Fibroblast of lung (primary cell): ENCODE measurements at regions not wholly inside any gene's neighbourhood (a gene's known extent, or its start where the extent isn't known, plus 50 kb on each side); places are given as distances from the start of the nearest gene placed in this dataset.

ENCODE experiments used
- DNase-seq, 2 donors: peaks; one replicate each; pipeline versions ENCODE4 v3.0.0 to v3.0.0-alpha.2; 2010; ENCODE audit warnings: low read depth in 2 of 2
- H2AFZ ChIP-seq: 2 replicates; pipeline ENCODE4 v1.5.1; 2012; ENCODE audit warnings: low read length, control low read depth, inconsistent platforms
- H3K27ac ChIP-seq: 2 replicates; pipeline ENCODE4 v1.5.1; 2011; ENCODE audit warnings: low read length, control low read depth; ENCODE audit not compliant: insufficient read depth
- H3K27me3 ChIP-seq: 2 replicates; pipeline ENCODE4 v1.5.1; 2011; ENCODE audit warnings: mild to moderate bottlenecking, low read length; ENCODE audit not compliant: control insufficient read depth, insufficient read depth
- H3K36me3 ChIP-seq: 2 replicates; pipeline ENCODE4 v1.5.1; 2011; ENCODE audit warnings: low read length; ENCODE audit not compliant: control insufficient read depth, insufficient read depth
- H3K4me1 ChIP-seq: 2 replicates; pipeline ENCODE4 v1.5.1; 2011; ENCODE audit warnings: low read length; ENCODE audit not compliant: control insufficient read depth, insufficient read depth; ENCODE audit errors: extremely low read depth
- H3K4me2 ChIP-seq: 2 replicates; pipeline ENCODE4 v1.5.1; 2011; ENCODE audit warnings: low read length, control low read depth; ENCODE audit not compliant: insufficient read depth; ENCODE audit errors: extremely low read depth
- H3K4me3 ChIP-seq, 4 experiments: fragments of 200-600 bp in 1 of 4; sonication (generic) in 1 of 4; replicated peaks in 1 of 4; 2 replicates each; pipeline ENCODE4 v1.5.1; 2011 to 2016; ENCODE audit warnings: low read length in 4 of 4, low read depth in 3 of 4, mild to moderate bottlenecking in 3 of 4, control low read depth in 2 of 4, inconsistent platforms in 1 of 4, mixed read lengths in 1 of 4; ENCODE audit not compliant: insufficient read depth in 1 of 4; ENCODE audit errors: control extremely low read depth in 1 of 4
- H3K79me2 ChIP-seq: 2 replicates; pipeline ENCODE4 v1.5.1; 2012; ENCODE audit warnings: mild to moderate bottlenecking, low read length, inconsistent platforms; ENCODE audit not compliant: control insufficient read depth, insufficient read depth
- H3K9ac ChIP-seq: 2 replicates; pipeline ENCODE4 v1.5.1; 2011; ENCODE audit warnings: mild to moderate bottlenecking, low read length, control low read depth; ENCODE audit not compliant: insufficient read depth
- H3K9me3 ChIP-seq: 2 replicates; pipeline ENCODE4 v1.5.1; 2012; ENCODE audit warnings: low read depth, low read length; ENCODE audit not compliant: control insufficient read depth, insufficient read depth
- H4K20me1 ChIP-seq: 2 replicates; pipeline ENCODE4 v1.5.1; 2011; ENCODE audit warnings: low read length; ENCODE audit not compliant: control insufficient read depth, insufficient read depth; ENCODE audit errors: extremely low read depth
- CTCF ChIP-seq, 2 donors: IDR thresholded peaks in 1 of 2; conservative IDR thresholded peaks in 1 of 2; 1 replicate in 1 of 2; 2 replicates in 1 of 2; pipeline ENCODE4 v1.5.1; 2011 to 2012; ENCODE audit warnings: low read length in 2 of 2, control low read depth in 1 of 2, inconsistent platforms in 1 of 2, low read depth in 1 of 2, mild to moderate bottlenecking in 1 of 2
- EZH2 ChIP-seq: IDR thresholded peaks from 2 replicates; pipeline ENCODE4 v1.5.1; 2012; ENCODE audit warnings: low read length, control low read depth, mild to moderate bottlenecking; ENCODE audit errors: missing control alignments

- no peak for TF ChIP-seq EZH2
- no peak for TF ChIP-seq CTCF (conservative IDR thresholded peaks at IDR 0.05 in 1 of 2, IDR thresholded peaks at IDR 0.05 in 1 of 2; ENCODE audit: low read depth in 1 of 2, low read length in 2 of 2)
- H3K9me3 ChIP-seq, result no peaks in the 10 kb centered on the region
Measured at GRCh38 chr2:4416431-4416830, 713.1 kb downstream of the DCDC2C start.

GRCh38 chr2:4417771-4418170 lies 714.4 kb downstream of the DCDC2C start:
- Histone ChIP-seq H3K4me1 (no peaks in the 10 kb centered on the region), H3K36me3 (no peaks in the 10 kb centered on the region), H3K9ac (no peak overlapping the region), H4K20me1 (no peaks in the 10 kb centered on the region), H3K9me3 (no peaks in the 10 kb centered on the region), H3K27ac (no peak overlapping the region), H3K79me2 (no peaks in the 10 kb centered on the region), H3K4me2 (no peak overlapping the region), H2AFZ (no peak overlapping the region), H3K4me3 (no peak overlapping the region), H3K27me3 (no peaks in the 10 kb centered on the region)
- no peak for TF ChIP-seq EZH2
- no peak for TF ChIP-seq CTCF (conservative IDR thresholded peaks at IDR 0.05 in 1 of 2, IDR thresholded peaks at IDR 0.05 in 1 of 2; ENCODE audit: low read depth in 1 of 2, low read length in 2 of 2)
- DNase-seq, result no peak

More at GRCh38 chr2:4416431-4416830, 713.1 kb downstream of the DCDC2C start:
- no peak for DNase-seq
- Histone ChIP-seq H3K4me1 (no peaks in the 10 kb centered on the region), H2AFZ (no peak overlapping the region), H4K20me1 (no peaks in the 10 kb centered on the region), H3K36me3 (no peaks in the 10 kb centered on the region), H3K4me2 (no peak overlapping the region), H3K9ac (no peak overlapping the region), H3K27me3 (no peaks in the 10 kb centered on the region), H3K4me3 (no peak overlapping the region), H3K27ac (no peak overlapping the region), H3K79me2 (no peaks in the 10 kb centered on the region)

GRCh38 chr2:4420032-4420431 lies 716.7 kb downstream of the DCDC2C start:
- TF ChIP-seq EZH2 (no peak), CTCF (conservative IDR thresholded peaks at IDR 0.05 in 1 of 2, IDR thresholded peaks at IDR 0.05 in 1 of 2; ENCODE audit: low read depth in 1 of 2, low read length in 2 of 2) (no peak)
- Histone ChIP-seq H3K9me3 (no peaks in the 10 kb centered on the region), H4K20me1 (no peaks in the 10 kb centered on the region), H3K27me3 (no peaks in the 10 kb centered on the region), H2AFZ (no peak overlapping the region), H3K4me2 (no peak overlapping the region), H3K27ac (no peak overlapping the region), H3K36me3 (no peaks in the 10 kb centered on the region), H3K4me3 (no peak overlapping the region), H3K79me2 (no peaks in the 10 kb centered on the region), H3K4me1 (no peaks in the 10 kb centered on the region), H3K9ac (no peak overlapping the region)
- no peak for DNase-seq
